Erythroblast (primary cell): ENCODE measurements at regions not wholly inside any gene's neighbourhood (a gene's known extent, or its start where the extent isn't known, plus 50 kb on each side); places are given as distances from the start of the nearest gene placed in this dataset.

ENCODE experiments used
- GATA1 ChIP-seq: IDR thresholded peaks from 2 replicates; pipeline ENCODE4 v1.6.1; 2011; ENCODE audit warnings: low read depth, mild to moderate bottlenecking, control low read depth, low read length, moderate library complexity
- POLR2A ChIP-seq: IDR thresholded peaks from 2 replicates; pipeline ENCODE4 v1.6.1; 2011; ENCODE audit warnings: mild to moderate bottlenecking, low read length

GRCh38 chr1:38746402-38746935 is 113.1 kb downstream of the RRAGC start:
- no peak for TF ChIP-seq POLR2A
- TF ChIP-seq GATA1 = no peak
